ENCODE measurements at regions not wholly inside any gene's neighbourhood (a gene's known extent, or its start where the extent isn't known, plus 50 kb on each side); places are given as distances from the start of the nearest gene placed in this dataset.

- TF ChIP-seq ZBTB40 (IDR thresholded peaks at IDR 0.05) (no peak), ZBTB40 (CRISPR knock-in tag; IDR thresholded peaks at IDR 0.05) (no peak), HNRNPLL (IDR thresholded peaks at IDR 0.05; ENCODE audit: low read depth, low read length, poor library complexity, severe bottlenecking) (no peak), REST (IDR thresholded peaks at IDR 0.05; ENCODE audit: borderline replicate concordance in 1 of 2, low read depth in 1 of 2, low read length in 2 of 2) (no peak), ZFX (CRISPR knock-in tag; IDR thresholded peaks at IDR 0.05; ENCODE audit: low read depth) (no peak), RAD21 (CRISPR knock-in tag; IDR thresholded peaks at IDR 0.05) (no peak), NRL (CRISPR knock-in tag; IDR thresholded peaks at IDR 0.05; ENCODE audit: borderline replicate concordance) (no peak), NPAS2 (CRISPR knock-in tag; IDR thresholded peaks at IDR 0.05; ENCODE audit: borderline replicate concordance) (no peak), TAF1 (CRISPR knock-in tag; IDR thresholded peaks at IDR 0.05) (no peak), PREB (CRISPR knock-in tag; IDR thresholded peaks at IDR 0.05) (no peak), ZEB1 (IDR thresholded peaks at IDR 0.05; ENCODE audit: insufficient replicate concordance, low read depth) (no peak)
These were observed 204.3 kb upstream of the FRMD6 start for GRCh38 chr14:51447411-51447810.

Measured in HepG2 (cell line).